ENCODE measurements at regions not wholly inside any gene's neighbourhood (a gene's known extent, or its start where the extent isn't known, plus 50 kb on each side); places are given as distances from the start of the nearest gene placed in this dataset.

- ATAC-seq: no peak
- TF ChIP-seq ZFP3 (CRISPR knock-in tag; IDR thresholded peaks at IDR 0.05) (no peak), TSHZ2 (CRISPR knock-in tag; IDR thresholded peaks at IDR 0.05) (no peak), ZC3H10 (CRISPR knock-in tag; IDR thresholded peaks at IDR 0.05) (no peak), PPARA (CRISPR knock-in tag; IDR thresholded peaks at IDR 0.05; ENCODE audit: borderline replicate concordance) (no peak), PATZ1 (CRISPR knock-in tag; IDR thresholded peaks at IDR 0.05; ENCODE audit: borderline replicate concordance) (no peak), ZNF70 (CRISPR knock-in tag; IDR thresholded peaks at IDR 0.05) (no peak), ISL1 (CRISPR knock-in tag; IDR thresholded peaks at IDR 0.05) (no peak), ARNTL (CRISPR knock-in tag; IDR thresholded peaks at IDR 0.05; ENCODE audit: borderline replicate concordance, low read depth) (no peak), ZNF8 (CRISPR knock-in tag; IDR thresholded peaks at IDR 0.05) (no peak), CSRNP3 (CRISPR knock-in tag; IDR thresholded peaks at IDR 0.05) (no peak), ZFP30 (CRISPR knock-in tag; IDR thresholded peaks at IDR 0.05) (no peak)
- TF ChIP-seq, protein P1, sequence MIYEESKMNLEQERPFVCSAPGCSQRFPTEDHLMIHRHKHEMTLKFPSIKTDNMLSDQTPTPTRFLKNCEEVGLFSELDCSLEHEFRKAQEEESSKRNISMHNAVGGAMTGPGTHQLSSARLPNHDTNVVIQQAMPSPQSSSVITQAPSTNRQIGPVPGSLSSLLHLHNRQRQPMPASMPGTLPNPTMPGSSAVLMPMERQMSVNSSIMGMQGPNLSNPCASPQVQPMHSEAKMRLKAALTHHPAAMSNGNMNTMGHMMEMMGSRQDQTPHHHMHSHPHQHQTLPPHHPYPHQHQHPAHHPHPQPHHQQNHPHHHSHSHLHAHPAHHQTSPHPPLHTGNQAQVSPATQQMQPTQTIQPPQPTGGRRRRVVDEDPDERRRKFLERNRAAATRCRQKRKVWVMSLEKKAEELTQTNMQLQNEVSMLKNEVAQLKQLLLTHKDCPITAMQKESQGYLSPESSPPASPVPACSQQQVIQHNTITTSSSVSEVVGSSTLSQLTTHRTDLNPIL (CRISPR knock-in tag; IDR thresholded peaks at IDR 0.05; ENCODE audit: low read depth): no peak
Measured at GRCh38 chr22:47734511-47734910, 972.1 kb downstream of the TBC1D22A start.

- ATAC-seq: no peak
- TF ChIP-seq ESRRG (CRISPR knock-in tag; IDR thresholded peaks at IDR 0.05): no peak
- no peak for TF ChIP-seq ZNF70 (CRISPR knock-in tag; IDR thresholded peaks at IDR 0.05)
- no peak for TF ChIP-seq ZFP3 (CRISPR knock-in tag; IDR thresholded peaks at IDR 0.05)
- no peak for TF ChIP-seq ZC3H10 (CRISPR knock-in tag; IDR thresholded peaks at IDR 0.05)
- no peak for TF ChIP-seq TSHZ2 (CRISPR knock-in tag; IDR thresholded peaks at IDR 0.05)
- TF ChIP-seq ISL1 (CRISPR knock-in tag; IDR thresholded peaks at IDR 0.05): no peak
- no peak for TF ChIP-seq BACH2 (CRISPR knock-in tag; IDR thresholded peaks at IDR 0.05; ENCODE audit: borderline replicate concordance)
- TF ChIP-seq, protein P1 (CRISPR knock-in tag; IDR thresholded peaks at IDR 0.05; ENCODE audit: low read depth): no peak
- no peak for TF ChIP-seq GLIS3 (CRISPR knock-in tag; IDR thresholded peaks at IDR 0.05)
- no peak for TF ChIP-seq TCF4 (CRISPR knock-in tag; IDR thresholded peaks at IDR 0.05; ENCODE audit: borderline replicate concordance)
- no peak for TF ChIP-seq ARNTL (CRISPR knock-in tag; IDR thresholded peaks at IDR 0.05; ENCODE audit: borderline replicate concordance, low read depth)
- no peak for TF ChIP-seq CSRNP3 (CRISPR knock-in tag; IDR thresholded peaks at IDR 0.05)
- TF ChIP-seq ZFP30 (CRISPR knock-in tag; IDR thresholded peaks at IDR 0.05): no peak
- TF ChIP-seq RARB (CRISPR knock-in tag; IDR thresholded peaks at IDR 0.05): no peak
Measured at GRCh38 chr22:47727641-47728040, 965.2 kb downstream of the TBC1D22A start.

Data from SK-N-SH treated with all-trans-retinoic acid at 6 μM for 48 hours (cell line).